ENCODE measurements at regions not wholly inside any gene's neighbourhood (a gene's known extent, or its start where the extent isn't known, plus 50 kb on each side); places are given as distances from the start of the nearest gene placed in this dataset.

- TF ChIP-seq ELF4 (CRISPR knock-in tag; IDR thresholded peaks at IDR 0.05; ENCODE audit: low read depth): no peak
- TF ChIP-seq PREB (CRISPR knock-in tag; IDR thresholded peaks at IDR 0.05; ENCODE audit: borderline replicate concordance): no peak
- no peak for TF ChIP-seq STAT6 (CRISPR knock-in tag; conservative IDR thresholded peaks at IDR 0.05; ENCODE audit: low read depth)
Observed at GRCh38 chr13:90826688-90827087, 520.8 kb upstream of the MIR17HG start (continued).

- H3K36me3 Mint-ChIP-seq: peaks cover 6% of the 10 kb centered on the region; the same call in 1 of the 2 replicates
- H3K9me3 Mint-ChIP-seq: peaks cover 11% of the 10 kb centered on the region
- H3K4me3 Mint-ChIP-seq: no peak overlapping the region
- H3K4me1 Mint-ChIP-seq: peaks cover 21% of the 10 kb centered on the region
- ChIA-PET POLR2A (no interaction called here), CTCF (no interaction called here)
- no peak overlapping the region for H3K27ac Mint-ChIP-seq
- ATAC-seq: no peak
- TF ChIP-seq RORB (CRISPR knock-in tag; IDR thresholded peaks at IDR 0.05): no peak
- TF ChIP-seq RELA (CRISPR knock-in tag; IDR thresholded peaks at IDR 0.05; ENCODE audit: borderline replicate concordance): no peak
- no peak for TF ChIP-seq ZNF121 (CRISPR knock-in tag; IDR thresholded peaks at IDR 0.05)
- TF ChIP-seq CTCF (IDR thresholded peaks at IDR 0.05): no peak
- DNase-seq (ENCODE audit: low spot score): no peak
- peaks cover 11% of the 10 kb centered on the region for H3K27me3 Mint-ChIP-seq (ENCODE audit: low read depth)
Observed at GRCh38 chr13:90830782-90831181, 516.7 kb upstream of the MIR17HG start.

GRCh38 chr13:90833951-90834350 is 513.5 kb upstream of the MIR17HG start:
- peaks cover 26% of the 10 kb centered on the region for H3K4me1 Mint-ChIP-seq
- no peak for ATAC-seq
- H3K27ac Mint-ChIP-seq: no peak overlapping the region
- no peak overlapping the region for H3K4me3 Mint-ChIP-seq
- ChIA-PET CTCF (no interaction called here), POLR2A (no interaction called here)
- H3K36me3 Mint-ChIP-seq: peaks cover 7% of the 10 kb centered on the region
- H3K9me3 Mint-ChIP-seq: no peaks in the 10 kb centered on the region
- no peak for DNase-seq (ENCODE audit: low spot score)
- H3K27me3 Mint-ChIP-seq (ENCODE audit: low read depth): no peaks in the 10 kb centered on the region
- TF ChIP-seq ZBTB43 (CRISPR knock-in tag; IDR thresholded peaks at IDR 0.05) (no peak), RELA (CRISPR knock-in tag; IDR thresholded peaks at IDR 0.05; ENCODE audit: borderline replicate concordance) (no peak), E2F4 (CRISPR knock-in tag; IDR thresholded peaks at IDR 0.05; ENCODE audit: borderline replicate concordance, low read depth) (no peak), NFATC4 (CRISPR knock-in tag; IDR thresholded peaks at IDR 0.05) (no peak), ZNF121 (CRISPR knock-in tag; IDR thresholded peaks at IDR 0.05) (no peak), CDX4 (CRISPR knock-in tag; IDR thresholded peaks at IDR 0.05; ENCODE audit: borderline replicate concordance) (no peak), ZNF423 (CRISPR knock-in tag; IDR thresholded peaks at IDR 0.05) (no peak), TEAD1 (CRISPR knock-in tag; IDR thresholded peaks at IDR 0.05) (no peak), ZNF532 (CRISPR knock-in tag; IDR thresholded peaks at IDR 0.05; ENCODE audit: borderline replicate concordance) (no peak), HMGXB4 (CRISPR knock-in tag; IDR thresholded peaks at IDR 0.05) (no peak), GABPB1 (CRISPR knock-in tag; IDR thresholded peaks at IDR 0.05) (no peak)
